ENCODE measurements at regions not wholly inside any gene's neighbourhood (a gene's known extent, or its start where the extent isn't known, plus 50 kb on each side); places are given as distances from the start of the nearest gene placed in this dataset.

DNA sequence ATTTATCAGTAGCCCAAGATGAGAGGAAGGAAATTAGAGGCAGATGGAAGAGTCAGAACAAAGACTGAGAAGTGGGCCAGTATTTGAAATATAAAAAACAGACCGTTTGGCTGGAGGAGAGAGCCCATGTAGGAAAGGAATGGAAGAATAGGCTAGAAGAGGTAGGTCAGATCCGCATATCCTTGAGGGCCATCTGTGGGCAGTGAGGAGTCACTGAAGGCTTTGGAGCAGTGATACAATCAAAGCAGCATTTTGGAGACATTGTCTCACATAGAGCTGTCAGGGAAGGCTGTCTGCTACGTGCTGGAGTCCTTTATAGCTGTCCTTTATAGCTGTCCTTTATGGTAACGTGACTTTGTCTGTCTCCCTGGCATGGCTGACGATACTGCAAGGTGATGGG lies 92.0 kb upstream of the VEPH1 start:
- TF ChIP-seq CTCF (IDR thresholded peaks at IDR 0.05; ENCODE audit: low read length) (no peak), EZH2 (IDR thresholded peaks at IDR 0.05; ENCODE audit: borderline replicate concordance, low read length) (no peak)
